SK-N-SH (cell line): ENCODE measurements at regions not wholly inside any gene's neighbourhood (a gene's known extent, or its start where the extent isn't known, plus 50 kb on each side); places are given as distances from the start of the nearest gene placed in this dataset.

ENCODE experiments used
- CTCF ChIA-PET: fragments of 300-600, 350-600 bp; formaldehyde crosslinking; extraction: SDS; loops from one replicate; lab custom pipeline; 2021; lab: Yijun Ruan, JAX
- POLR2A ChIA-PET: fragments of 350-600 bp; sonication (Branson Sonifier 250); formaldehyde crosslinking; extraction: SDS; loops from one replicate; lab custom pipeline; 2020; ENCODE audit warnings: antibody characterized with exemption, inconsistent platforms; lab: Yijun Ruan, JAX
- DNase-seq: peaks from one replicate; pipeline ENCODE4 v3.0.0; 2012
- H2AFZ ChIP-seq: fragments of 200-600 bp; sonication (generic); 2 replicates; pipeline ENCODE4 v1.8.1; 2016; ENCODE audit warnings: antibody characterized with exemption, mild to moderate bottlenecking, low read depth
- H3F3A ChIP-seq: fragments of 200-600 bp; sonication (generic); replicated peaks from 2 replicates; pipeline ENCODE3; 2016; ENCODE audit warnings: antibody characterized with exemption, mild to moderate bottlenecking; ENCODE audit not compliant: insufficient read depth
- H3K27ac ChIP-seq, 2 experiments: fragments of 200-500 bp in 1 of 2; fragments of 200-600 bp in 1 of 2; sonication (Bioruptor generic) in 1 of 2; sonication (generic), shearing (Covaris generic) in 1 of 2; 2 replicates each; pipeline versions ENCODE4 v1.5.1 to v1.6.1; 2014 to 2016; ENCODE audit warnings: low read depth in 2 of 2, inconsistent platforms in 1 of 2, low read length in 1 of 2, mild to moderate bottlenecking in 1 of 2, mixed read lengths in 1 of 2
- H3K27me3 ChIP-seq: fragments of 200-600 bp; sonication (generic), shearing (Covaris generic); 2 replicates; pipeline ENCODE4 v1.6.1; 2016; ENCODE audit warnings: mixed run types; ENCODE audit not compliant: insufficient read depth
- H3K36me3 ChIP-seq, 2 experiments: fragments of 200-500 bp in 1 of 2; fragments of 200-600 bp in 1 of 2; sonication (Bioruptor generic) in 1 of 2; sonication (generic) in 1 of 2; replicated peaks in 1 of 2; 2 replicates each; pipeline versions ENCODE3 to v1.5.1; 2014 to 2016; ENCODE audit warnings: low read length in 1 of 2, mild to moderate bottlenecking in 1 of 2; ENCODE audit not compliant: insufficient read depth in 2 of 2, control insufficient read depth in 1 of 2
- H3K4me1 ChIP-seq, 2 experiments: fragments of 200-500 bp in 1 of 2; fragments of 200-600 bp in 1 of 2; sonication (Bioruptor generic) in 1 of 2; sonication (generic), shearing (Covaris generic) in 1 of 2; 2 replicates each; pipeline versions ENCODE4 v1.5.1 to v1.6.1; 2014 to 2016; ENCODE audit warnings: low read depth in 1 of 2, low read length in 1 of 2, mixed run types in 1 of 2; ENCODE audit not compliant: insufficient read depth in 2 of 2, control insufficient read depth in 1 of 2
- H3K4me2 ChIP-seq: fragments of 200-600 bp; sonication (generic), shearing (Covaris generic); 2 replicates; pipeline ENCODE4 v1.6.1; 2017; ENCODE audit warnings: mixed run types
- H3K4me3 ChIP-seq, 2 experiments: fragments of 200-500 bp in 1 of 2; fragments of 200-600 bp in 1 of 2; sonication (Bioruptor generic) in 1 of 2; sonication (generic), shearing (Covaris generic) in 1 of 2; 2 replicates each; pipeline versions ENCODE4 v1.5.1 to v1.8.1; 2014 to 2016; ENCODE audit warnings: low read depth in 2 of 2, inconsistent platforms in 1 of 2, low read length in 1 of 2, mild to moderate bottlenecking in 1 of 2, mixed read lengths in 1 of 2, moderate library complexity in 1 of 2
- H3K79me2 ChIP-seq: fragments of 200-600 bp; sonication (generic); 2 replicates; pipeline ENCODE4 v1.8.1; 2017; ENCODE audit warnings: mild to moderate bottlenecking; ENCODE audit not compliant: insufficient read depth
- H3K9ac ChIP-seq: fragments of 200-600 bp; sonication (generic); 2 replicates; pipeline ENCODE4 v1.6.1; 2017; ENCODE audit warnings: mixed run types
- H3K9me2 ChIP-seq: fragments of 200-600 bp; sonication (generic); 2 replicates; pipeline ENCODE4 v1.6.1; 2017; ENCODE audit warnings: mixed run types
- H3K9me3 ChIP-seq: fragments of 200-600 bp; sonication (generic); 2 replicates; pipeline ENCODE4 v1.6.1; 2017; ENCODE audit warnings: mixed run types, mild to moderate bottlenecking, moderate library complexity
- H4K20me1 ChIP-seq: fragments of 200-600 bp; sonication (generic); 2 replicates; pipeline ENCODE4 v1.6.1; 2017; ENCODE audit warnings: mild to moderate bottlenecking, mixed run types; ENCODE audit not compliant: insufficient read depth
- EP300 ChIP-seq, 2 experiments: IDR thresholded peaks; 2 replicates each; pipeline versions ENCODE4 v1.4.0 to v1.6.1; 2012; ENCODE audit warnings: borderline replicate concordance in 1 of 2, low read depth in 1 of 2, low read length in 1 of 2
- FOSL2 ChIP-seq: IDR thresholded peaks from 2 replicates; pipeline ENCODE4 v1.4.0; 2012; ENCODE audit warnings: low read depth, mild to moderate bottlenecking, moderate library complexity, borderline replicate concordance
- FOXJ3 ChIP-seq: sonication (generic); formaldehyde crosslinking; IDR thresholded peaks from 2 replicates; pipeline ENCODE4 v1.5.1; 2020; ENCODE audit warnings: mild to moderate bottlenecking, missing genetic modification reagents
- FOXM1 ChIP-seq: IDR thresholded peaks from 2 replicates; pipeline ENCODE4 v1.4.0; 2012; ENCODE audit warnings: low read depth, mild to moderate bottlenecking
- GATA2 ChIP-seq: sonication (generic); formaldehyde crosslinking; IDR thresholded peaks from 2 replicates; pipeline ENCODE4 v1.5.0; 2020; ENCODE audit warnings: mild to moderate bottlenecking, missing genetic modification reagents
- JUND ChIP-seq: IDR thresholded peaks from 2 replicates; pipeline ENCODE4 v1.4.0; 2012
- MEF2A ChIP-seq: IDR thresholded peaks from 2 replicates; pipeline ENCODE4 v1.4.0; 2012; ENCODE audit warnings: low read depth, borderline replicate concordance
- MXI1 ChIP-seq: IDR thresholded peaks from 2 replicates; pipeline ENCODE4 v1.6.1; 2012; ENCODE audit warnings: mild to moderate bottlenecking, low read depth, low read length, improper control_type of control experiment
- POLR2AphosphoS5 ChIP-seq: IDR thresholded peaks from 2 replicates; pipeline ENCODE4 v1.6.1; 2012; ENCODE audit warnings: low read depth, low read length
- RAD21 ChIP-seq: IDR thresholded peaks from 2 replicates; pipeline ENCODE4 v1.6.1; 2012; ENCODE audit warnings: mild to moderate bottlenecking, low read length
- RCOR1 ChIP-seq: fragments of 150-350 bp; IDR thresholded peaks from 2 replicates; pipeline ENCODE4 v1.6.1; 2017; ENCODE audit warnings: antibody characterized with exemption, low read length
- RFX5 ChIP-seq: IDR thresholded peaks from 2 replicates; pipeline ENCODE4 v1.6.1; 2012; ENCODE audit warnings: mild to moderate bottlenecking, improper control_type of control experiment, low read length
- RXRA ChIP-seq: IDR thresholded peaks from 2 replicates; pipeline ENCODE4 v1.4.0; 2012; ENCODE audit warnings: low read depth, mild to moderate bottlenecking, borderline replicate concordance
- SIN3A ChIP-seq: IDR thresholded peaks from 2 replicates; pipeline ENCODE4 v1.6.1; 2012; ENCODE audit warnings: low read depth, mild to moderate bottlenecking, low read length, moderate library complexity, borderline replicate concordance
- SMC3 ChIP-seq: IDR thresholded peaks from 2 replicates; pipeline ENCODE4 v1.6.1; 2012; ENCODE audit warnings: low read depth, low read length, improper control_type of control experiment
- TAF1 ChIP-seq: IDR thresholded peaks from 2 replicates; pipeline ENCODE4 v1.6.1; 2012; ENCODE audit warnings: low read depth, mild to moderate bottlenecking, low read length, moderate library complexity, borderline replicate concordance
- TCF12 ChIP-seq: IDR thresholded peaks from 2 replicates; pipeline ENCODE4 v1.4.0; 2012
- YY1 ChIP-seq: IDR thresholded peaks from 2 replicates; pipeline ENCODE4 v1.4.0; 2012; ENCODE audit warnings: low read depth, mild to moderate bottlenecking
- WGBS: methylation state at CpG from one replicate; pipeline ENCODE4 v1.1.6; 2017; ENCODE audit warnings: low lambda C conversion rate; 5-methylcytosine and 5-hydroxymethylcytosine counted together
- TF ChIP-seq, protein P1 (sequence below): fragments of 150-350 bp; IDR thresholded peaks from 2 replicates; pipeline ENCODE4 v1.6.1; 2016; ENCODE audit warnings: mild to moderate bottlenecking, low read depth, low read length
- TF ChIP-seq, protein P2 (sequence below): fragments of 200-600 bp; sonication (generic); IDR thresholded peaks from 2 replicates; pipeline ENCODE4 v1.6.1; 2017; ENCODE audit warnings: antibody characterized with exemption, mild to moderate bottlenecking, moderate library complexity
- TF ChIP-seq, protein P3 (sequence below): IDR thresholded peaks from 2 replicates; pipeline ENCODE4 v1.4.0; 2012; ENCODE audit warnings: low read depth, borderline replicate concordance
- TF ChIP-seq, protein P4 (sequence below): IDR thresholded peaks from 2 replicates; pipeline ENCODE4 v1.4.0; 2012; ENCODE audit warnings: low read depth
- TF ChIP-seq, protein P5 (sequence below): fragments of 150-350 bp; IDR thresholded peaks from 2 replicates; pipeline ENCODE4 v1.6.1; 2017; ENCODE audit warnings: antibody characterized with exemption, low read length, low read depth, borderline replicate concordance

DNA sequence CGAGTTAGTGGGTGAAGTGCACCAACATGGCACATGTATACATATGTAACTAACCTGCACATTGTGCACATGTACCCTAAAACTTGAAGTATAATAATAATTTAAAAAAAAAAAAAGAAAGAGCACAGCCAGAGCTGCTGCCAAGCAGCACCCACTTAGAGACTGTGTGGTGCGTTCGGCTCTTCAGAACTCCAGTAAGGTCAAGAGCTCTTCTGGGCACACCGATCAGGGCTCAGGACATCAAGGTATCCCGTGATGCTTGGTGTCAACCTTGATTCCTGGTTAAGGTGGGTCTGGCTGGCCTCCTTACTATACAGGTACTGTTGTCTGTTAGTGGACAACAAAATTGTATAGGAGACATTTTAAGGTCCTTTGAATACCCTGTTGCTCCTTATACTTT lies 385.7 kb upstream of the AKR1E2 start:
- POLR2A ChIA-PET = no interaction called here
- no peaks in the 10 kb centered on the region for H4K20me1 ChIP-seq
- no peak overlapping the region for H3K4me2 ChIP-seq
- no peak overlapping the region for H3K9ac ChIP-seq
- H3K4me3 ChIP-seq = no peak overlapping the region
- CTCF ChIA-PET = no interaction called here
- no peaks in the 10 kb centered on the region for H3F3A ChIP-seq
- no peak overlapping the region for H2AFZ ChIP-seq
- TF ChIP-seq RXRA = no peak
- no peak for TF ChIP-seq MEF2A
- no peak for TF ChIP-seq SMC3
- TF ChIP-seq, protein P1, sequence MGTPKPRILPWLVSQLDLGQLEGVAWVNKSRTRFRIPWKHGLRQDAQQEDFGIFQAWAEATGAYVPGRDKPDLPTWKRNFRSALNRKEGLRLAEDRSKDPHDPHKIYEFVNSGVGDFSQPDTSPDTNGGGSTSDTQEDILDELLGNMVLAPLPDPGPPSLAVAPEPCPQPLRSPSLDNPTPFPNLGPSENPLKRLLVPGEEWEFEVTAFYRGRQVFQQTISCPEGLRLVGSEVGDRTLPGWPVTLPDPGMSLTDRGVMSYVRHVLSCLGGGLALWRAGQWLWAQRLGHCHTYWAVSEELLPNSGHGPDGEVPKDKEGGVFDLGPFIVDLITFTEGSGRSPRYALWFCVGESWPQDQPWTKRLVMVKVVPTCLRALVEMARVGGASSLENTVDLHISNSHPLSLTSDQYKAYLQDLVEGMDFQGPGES = no peak
- TF ChIP-seq YY1 = no peak
- no peak for TF ChIP-seq SIN3A
- TF ChIP-seq RFX5 = no peak
- TF ChIP-seq TCF12 = no peak
- TF ChIP-seq, protein P2, sequence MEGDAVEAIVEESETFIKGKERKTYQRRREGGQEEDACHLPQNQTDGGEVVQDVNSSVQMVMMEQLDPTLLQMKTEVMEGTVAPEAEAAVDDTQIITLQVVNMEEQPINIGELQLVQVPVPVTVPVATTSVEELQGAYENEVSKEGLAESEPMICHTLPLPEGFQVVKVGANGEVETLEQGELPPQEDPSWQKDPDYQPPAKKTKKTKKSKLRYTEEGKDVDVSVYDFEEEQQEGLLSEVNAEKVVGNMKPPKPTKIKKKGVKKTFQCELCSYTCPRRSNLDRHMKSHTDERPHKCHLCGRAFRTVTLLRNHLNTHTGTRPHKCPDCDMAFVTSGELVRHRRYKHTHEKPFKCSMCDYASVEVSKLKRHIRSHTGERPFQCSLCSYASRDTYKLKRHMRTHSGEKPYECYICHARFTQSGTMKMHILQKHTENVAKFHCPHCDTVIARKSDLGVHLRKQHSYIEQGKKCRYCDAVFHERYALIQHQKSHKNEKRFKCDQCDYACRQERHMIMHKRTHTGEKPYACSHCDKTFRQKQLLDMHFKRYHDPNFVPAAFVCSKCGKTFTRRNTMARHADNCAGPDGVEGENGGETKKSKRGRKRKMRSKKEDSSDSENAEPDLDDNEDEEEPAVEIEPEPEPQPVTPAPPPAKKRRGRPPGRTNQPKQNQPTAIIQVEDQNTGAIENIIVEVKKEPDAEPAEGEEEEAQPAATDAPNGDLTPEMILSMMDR = no peak
- TF ChIP-seq MXI1 = no peak
- no peak for TF ChIP-seq FOXM1
- no peak for TF ChIP-seq RAD21
- no peak for TF ChIP-seq FOSL2
- TF ChIP-seq JUND = no peak
- TF ChIP-seq, protein P3, sequence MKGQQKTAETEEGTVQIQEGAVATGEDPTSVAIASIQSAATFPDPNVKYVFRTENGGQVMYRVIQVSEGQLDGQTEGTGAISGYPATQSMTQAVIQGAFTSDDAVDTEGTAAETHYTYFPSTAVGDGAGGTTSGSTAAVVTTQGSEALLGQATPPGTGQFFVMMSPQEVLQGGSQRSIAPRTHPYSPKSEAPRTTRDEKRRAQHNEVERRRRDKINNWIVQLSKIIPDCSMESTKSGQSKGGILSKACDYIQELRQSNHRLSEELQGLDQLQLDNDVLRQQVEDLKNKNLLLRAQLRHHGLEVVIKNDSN = no peak
- TF ChIP-seq POLR2AphosphoS5 = no peak
- no peaks in the 10 kb centered on the region for H3K27me3 ChIP-seq
- H3K27ac ChIP-seq = no peak overlapping the region
- 90% methylated on average over 5 of the region's 5 CpGs for WGBS
- H3K9me3 ChIP-seq = no peaks in the 10 kb centered on the region; the same call in 1 of the 2 replicates
- no peaks in the 10 kb centered on the region for H3K9me2 ChIP-seq
- no peaks in the 10 kb centered on the region for H3K79me2 ChIP-seq
- no peaks in the 10 kb centered on the region for H3K36me3 ChIP-seq
- H3K4me1 ChIP-seq = peaks cover 0 to 3% of the 10 kb centered on the region in 2 experiments; a peak in 2 of 4 replicates
- no peak for DNase-seq

DNA sequence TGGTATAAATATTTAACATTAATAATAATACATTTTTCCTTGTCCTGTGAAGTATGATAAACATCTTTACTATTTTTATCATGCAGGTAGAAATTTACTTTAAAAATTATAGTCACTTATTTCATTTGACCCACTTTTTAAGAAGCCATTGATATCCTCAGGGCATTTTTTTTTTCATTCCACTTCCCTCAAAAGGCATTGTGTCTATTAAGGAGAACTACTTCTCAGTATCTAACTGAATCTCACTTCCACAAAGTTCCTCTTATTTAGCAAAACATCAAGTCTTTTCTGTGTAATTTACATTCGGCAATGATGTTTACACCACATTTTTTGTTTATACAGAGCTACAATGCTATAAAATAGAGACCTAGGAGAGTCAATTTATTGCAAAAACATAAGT lies 388.2 kb upstream of the AKR1E2 start:
- no peak for DNase-seq
- H3K4me2 ChIP-seq = no peak overlapping the region
- TF ChIP-seq TCF12 (no peak), RCOR1 (no peak), EP300 (IDR thresholded peaks at IDR 0.05; ENCODE audit: borderline replicate concordance in 1 of 2, low read depth in 1 of 2, low read length in 1 of 2) (no peak), GATA2 (no peak), MEF2A (no peak), FOXJ3 (CRISPR knock-in tag) (no peak), MXI1 (no peak), FOSL2 (no peak), TAF1 (no peak), JUND (no peak)
- TF ChIP-seq, protein P4, sequence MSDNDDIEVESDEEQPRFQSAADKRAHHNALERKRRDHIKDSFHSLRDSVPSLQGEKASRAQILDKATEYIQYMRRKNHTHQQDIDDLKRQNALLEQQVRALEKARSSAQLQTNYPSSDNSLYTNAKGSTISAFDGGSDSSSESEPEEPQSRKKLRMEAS = no peak
- TF ChIP-seq, protein P5, sequence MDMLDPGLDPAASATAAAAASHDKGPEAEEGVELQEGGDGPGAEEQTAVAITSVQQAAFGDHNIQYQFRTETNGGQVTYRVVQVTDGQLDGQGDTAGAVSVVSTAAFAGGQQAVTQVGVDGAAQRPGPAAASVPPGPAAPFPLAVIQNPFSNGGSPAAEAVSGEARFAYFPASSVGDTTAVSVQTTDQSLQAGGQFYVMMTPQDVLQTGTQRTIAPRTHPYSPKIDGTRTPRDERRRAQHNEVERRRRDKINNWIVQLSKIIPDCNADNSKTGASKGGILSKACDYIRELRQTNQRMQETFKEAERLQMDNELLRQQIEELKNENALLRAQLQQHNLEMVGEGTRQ = no peak
- TF ChIP-seq, protein P3 = no peak
- H2AFZ ChIP-seq = no peak overlapping the region
- no peak overlapping the region for H3K9ac ChIP-seq
- CTCF ChIA-PET = no interaction called here
- H3K27ac ChIP-seq = no peak overlapping the region
- H3K27me3 ChIP-seq = no peaks in the 10 kb centered on the region
- H3K36me3 ChIP-seq = no peaks in the 10 kb centered on the region
- no peaks in the 10 kb centered on the region for H3K79me2 ChIP-seq
- no peaks in the 10 kb centered on the region for H3F3A ChIP-seq
- H3K9me2 ChIP-seq = no peaks in the 10 kb centered on the region
- no peaks in the 10 kb centered on the region for H4K20me1 ChIP-seq
- POLR2A ChIA-PET = no interaction called here
- no peak overlapping the region for H3K4me3 ChIP-seq
- WGBS = 72% methylated on average over 1 of the region's 1 CpG
- H3K4me1 ChIP-seq = peaks cover 0 to 3% of the 10 kb centered on the region in 2 experiments; a peak in 2 of 4 replicates
- H3K9me3 ChIP-seq = no peaks in the 10 kb centered on the region
